ENCODE measurements at regions not wholly inside any gene's neighbourhood (a gene's known extent, or its start where the extent isn't known, plus 50 kb on each side); places are given as distances from the start of the nearest gene placed in this dataset.

- WGBS, 2 experiments (ENCODE audit: low coverage in 1 of 2, low lambda C conversion rate in 2 of 2, missing lambda C conversion rate in 2 of 2): 14 to 28% methylated on average over 3 of the region's 3 CpGs
- H3K9me2 ChIP-seq (ENCODE audit: insufficient read depth): no peaks in the 10 kb centered on the region
- no peak overlapping the region for H3K9ac ChIP-seq
- no peak overlapping the region for H3K27ac ChIP-seq
- TF ChIP-seq EZH2 (IDR thresholded peaks at IDR 0.05; ENCODE audit: insufficient read depth, poor library complexity, severe bottlenecking) (no peak), EZH2phosphoT487 (IDR thresholded peaks at IDR 0.05; ENCODE audit: insufficient read depth, low read depth) (no peak)
- H3K9me3 ChIP-seq (ENCODE audit: low read depth): no peaks in the 10 kb centered on the region
- H3K4me2 ChIP-seq (ENCODE audit: unreplicated experiment): no peak overlapping the region
- no peak for DNase-seq
- H4K20me1 ChIP-seq (ENCODE audit: insufficient read depth): no peaks in the 10 kb centered on the region
- H3K36me3 ChIP-seq (ENCODE audit: low read depth): no peaks in the 10 kb centered on the region
- in situ Hi-C loops (cut with MboI): no loop called here
- H3K79me2 ChIP-seq (ENCODE audit: insufficient read depth): no peaks in the 10 kb centered on the region
- no peak overlapping the region for H3K4me3 ChIP-seq
- no peak overlapping the region for H2AFZ ChIP-seq
- H3F3A ChIP-seq (ENCODE audit: insufficient read depth): no peaks in the 10 kb centered on the region
- no peaks in the 10 kb centered on the region for H3K4me1 ChIP-seq (ENCODE audit: insufficient read depth)
- no peaks in the 10 kb centered on the region for H3K27me3 ChIP-seq (replicated peaks; ENCODE audit: insufficient read depth)
These were observed 67.9 kb upstream of the CHL1 start for GRCh38 chr3:128515-129172.

GRCh38 chr3:131151-131888 is 65.2 kb upstream of the CHL1 start:
- H3K4me1 ChIP-seq (ENCODE audit: insufficient read depth): no peaks in the 10 kb centered on the region
- no peaks in the 10 kb centered on the region for H3F3A ChIP-seq (ENCODE audit: insufficient read depth)
- no peak overlapping the region for H3K9ac ChIP-seq
- no peak overlapping the region for H3K4me2 ChIP-seq (ENCODE audit: unreplicated experiment)
- H4K20me1 ChIP-seq (ENCODE audit: insufficient read depth): no peaks in the 10 kb centered on the region
- H3K79me2 ChIP-seq (ENCODE audit: insufficient read depth): no peaks in the 10 kb centered on the region
- H3K4me3 ChIP-seq: no peak overlapping the region
- no peak for DNase-seq
- TF ChIP-seq EZH2 (IDR thresholded peaks at IDR 0.05; ENCODE audit: insufficient read depth, poor library complexity, severe bottlenecking): no peak
- no peak for TF ChIP-seq EZH2phosphoT487 (IDR thresholded peaks at IDR 0.05; ENCODE audit: insufficient read depth, low read depth)
- in situ Hi-C loops (cut with MboI): no loop called here
- H3K9me3 ChIP-seq (ENCODE audit: low read depth): no peaks in the 10 kb centered on the region
- H3K27ac ChIP-seq: no peak overlapping the region
- 45 to 50% methylated on average over 5 of the region's 5 CpGs for WGBS, 2 experiments (ENCODE audit: low coverage in 1 of 2, low lambda C conversion rate in 2 of 2, missing lambda C conversion rate in 2 of 2)
- H3K36me3 ChIP-seq (ENCODE audit: low read depth): no peaks in the 10 kb centered on the region
- no peaks in the 10 kb centered on the region for H3K27me3 ChIP-seq (replicated peaks; ENCODE audit: insufficient read depth)
- H3K9me2 ChIP-seq (ENCODE audit: insufficient read depth): no peaks in the 10 kb centered on the region
- H2AFZ ChIP-seq: no peak overlapping the region

- DNase-seq: no peak
- Histone ChIP-seq H2AFZ (no peak overlapping the region), H4K20me1 (ENCODE audit: insufficient read depth) (no peaks in the 10 kb centered on the region), H3K9me3 (ENCODE audit: low read depth) (no peaks in the 10 kb centered on the region), H3K4me1 (ENCODE audit: insufficient read depth) (no peaks in the 10 kb centered on the region), H3K4me2 (ENCODE audit: unreplicated experiment) (no peak overlapping the region), H3K27me3 (replicated peaks; ENCODE audit: insufficient read depth) (no peaks in the 10 kb centered on the region), H3F3A (ENCODE audit: insufficient read depth) (no peaks in the 10 kb centered on the region), H3K4me3 (no peak overlapping the region), H3K36me3 (ENCODE audit: low read depth) (no peaks in the 10 kb centered on the region), H3K9me2 (ENCODE audit: insufficient read depth) (no peaks in the 10 kb centered on the region), H3K27ac (no peak overlapping the region), H3K9ac (no peak overlapping the region), H3K79me2 (ENCODE audit: insufficient read depth) (no peaks in the 10 kb centered on the region)
- no peak for TF ChIP-seq EZH2phosphoT487 (IDR thresholded peaks at IDR 0.05; ENCODE audit: insufficient read depth, low read depth)
- TF ChIP-seq EZH2 (IDR thresholded peaks at IDR 0.05; ENCODE audit: insufficient read depth, poor library complexity, severe bottlenecking): no peak
- in situ Hi-C loops (cut with MboI): no loop called here
These were observed 64.2 kb upstream of the CHL1 start for GRCh38 chr3:132378-132777.

- H3K9me2 ChIP-seq (ENCODE audit: insufficient read depth): no peaks in the 10 kb centered on the region
- H3K4me1 ChIP-seq (ENCODE audit: insufficient read depth): no peaks in the 10 kb centered on the region
- H4K20me1 ChIP-seq (ENCODE audit: insufficient read depth): no peaks in the 10 kb centered on the region
- no peak overlapping the region for H3K9ac ChIP-seq
- no peaks in the 10 kb centered on the region for H3K27me3 ChIP-seq (replicated peaks; ENCODE audit: insufficient read depth)
- H3K9me3 ChIP-seq (ENCODE audit: low read depth): no peaks in the 10 kb centered on the region
- H3K27ac ChIP-seq: no peak overlapping the region
- DNase-seq: no peak
- no peak overlapping the region for H3K4me2 ChIP-seq (ENCODE audit: unreplicated experiment)
- H3K79me2 ChIP-seq (ENCODE audit: insufficient read depth): no peaks in the 10 kb centered on the region
- WGBS, 2 experiments (ENCODE audit: low coverage in 1 of 2, low lambda C conversion rate in 2 of 2, missing lambda C conversion rate in 2 of 2): 2 to 8% methylated on average over 2 of the region's 2 CpGs
- no peaks in the 10 kb centered on the region for H3K36me3 ChIP-seq (ENCODE audit: low read depth)
- no peak for TF ChIP-seq EZH2phosphoT487 (IDR thresholded peaks at IDR 0.05; ENCODE audit: insufficient read depth, low read depth)
- TF ChIP-seq EZH2 (IDR thresholded peaks at IDR 0.05; ENCODE audit: insufficient read depth, poor library complexity, severe bottlenecking): no peak
- H2AFZ ChIP-seq: no peak overlapping the region
- no peak overlapping the region for H3K4me3 ChIP-seq
- H3F3A ChIP-seq (ENCODE audit: insufficient read depth): no peaks in the 10 kb centered on the region
- in situ Hi-C loops (cut with MboI): no loop called here
These were observed 63.7 kb upstream of the CHL1 start for GRCh38 chr3:132904-133303.
